ENCODE measurements at regions not wholly inside any gene's neighbourhood (a gene's known extent, or its start where the extent isn't known, plus 50 kb on each side); places are given as distances from the start of the nearest gene placed in this dataset.

DNA sequence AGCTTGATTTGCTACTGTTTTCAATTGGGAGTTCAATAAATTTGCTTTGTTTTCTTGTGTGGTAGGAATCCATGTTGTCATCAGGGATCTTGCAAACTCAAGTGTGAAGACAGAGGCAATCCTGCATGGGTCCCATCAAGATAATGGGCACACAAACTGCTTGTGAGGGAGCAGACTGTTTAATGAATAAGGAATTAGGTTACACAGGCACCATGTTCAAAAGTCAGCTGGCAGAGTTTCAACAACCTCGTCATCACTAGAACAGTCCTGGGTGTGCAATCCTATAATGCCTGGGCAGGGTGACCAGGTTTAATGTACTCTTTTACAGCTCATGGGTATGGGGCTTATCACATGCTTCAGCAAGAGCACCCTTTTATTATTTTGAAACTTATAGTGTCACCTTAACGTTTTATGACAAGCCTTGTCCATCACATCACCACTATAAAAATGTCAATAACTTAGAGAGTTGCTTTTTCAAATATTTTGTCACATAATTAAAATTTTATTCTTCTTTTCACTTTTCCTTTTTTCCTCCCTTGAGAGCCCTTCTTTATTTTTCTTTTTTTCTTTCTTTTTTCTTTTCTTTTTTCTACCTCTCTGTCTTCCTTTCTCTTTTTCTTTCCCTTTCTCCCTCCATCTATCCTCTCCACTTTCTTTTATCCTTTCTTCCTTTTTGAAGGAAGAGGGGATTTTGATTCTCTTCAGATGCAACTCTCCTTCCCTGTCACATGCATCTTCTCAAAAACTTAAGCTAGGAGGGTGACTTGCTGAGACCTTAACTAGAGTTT is 252.2 kb upstream of the ATP2B1 start:
- no peak overlapping the region for H3K4me3 ChIP-seq (ENCODE audit: low read depth in 1 of 3, low read length in 3 of 3)
- no peak for TF ChIP-seq CTCF (IDR thresholded peaks at IDR 0.05; ENCODE audit: low read depth, low read length, missing input control)
- no peak for TF ChIP-seq REST (IDR thresholded peaks at IDR 0.05)
- TF ChIP-seq FOXA2 (IDR thresholded peaks at IDR 0.05): no peak
- no peak for TF ChIP-seq TAF1 (conservative IDR thresholded peaks at IDR 0.05)
- no peak for TF ChIP-seq HNF4A (conservative IDR thresholded peaks at IDR 0.05)
- no peak for TF ChIP-seq RXRA (IDR thresholded peaks at IDR 0.05)
- TF ChIP-seq, protein P1, sequence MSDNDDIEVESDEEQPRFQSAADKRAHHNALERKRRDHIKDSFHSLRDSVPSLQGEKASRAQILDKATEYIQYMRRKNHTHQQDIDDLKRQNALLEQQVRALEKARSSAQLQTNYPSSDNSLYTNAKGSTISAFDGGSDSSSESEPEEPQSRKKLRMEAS (IDR thresholded peaks at IDR 0.05): no peak
- TF ChIP-seq RAD21 (IDR thresholded peaks at IDR 0.05): no peak
- TF ChIP-seq GABPA (IDR thresholded peaks at IDR 0.05 in 1 of 2, conservative IDR thresholded peaks at IDR 0.05 in 1 of 2): no peak
- TF ChIP-seq FOXA1 (IDR thresholded peaks at IDR 0.05): no peak
- TF ChIP-seq, protein P2, sequence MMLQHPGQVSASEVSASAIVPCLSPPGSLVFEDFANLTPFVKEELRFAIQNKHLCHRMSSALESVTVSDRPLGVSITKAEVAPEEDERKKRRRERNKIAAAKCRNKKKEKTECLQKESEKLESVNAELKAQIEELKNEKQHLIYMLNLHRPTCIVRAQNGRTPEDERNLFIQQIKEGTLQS (IDR thresholded peaks at IDR 0.05): no peak
- TF ChIP-seq ZBTB33 (IDR thresholded peaks at IDR 0.05): no peak
- no peak for TF ChIP-seq SP1 (IDR thresholded peaks at IDR 0.05)
- no peak for TF ChIP-seq YY1 (IDR thresholded peaks at IDR 0.05)
- no peak for TF ChIP-seq JUND (IDR thresholded peaks at IDR 0.05)
- TF ChIP-seq EGR1 (IDR thresholded peaks at IDR 0.05; ENCODE audit: low read depth in 2 of 2): no peak
- no peak for TF ChIP-seq HNF4G (IDR thresholded peaks at IDR 0.05)
- TF ChIP-seq NR2F2 (IDR thresholded peaks at IDR 0.05): no peak
- no peak overlapping the region for H3K9ac ChIP-seq (ENCODE audit: low read depth in 1 of 2, low read length in 2 of 2)
- H3K4me1 ChIP-seq (ENCODE audit: control insufficient read depth in 4 of 4, insufficient read depth in 4 of 4, low read length in 3 of 4): no peaks in the 10 kb centered on the region
- no peaks in the 10 kb centered on the region for H3K9me3 ChIP-seq (ENCODE audit: control insufficient read depth in 4 of 4, low read length in 3 of 4)
- DNase-seq (ENCODE audit: low spot score): no peak
- no peaks in the 10 kb centered on the region for H3K36me3 ChIP-seq (ENCODE audit: control insufficient read depth in 4 of 4, insufficient read depth in 3 of 4, low read depth in 1 of 4, low read length in 3 of 4)
- no peak overlapping the region for H3K27ac ChIP-seq (ENCODE audit: low read depth in 1 of 2, low read length in 2 of 2)
- WGBS: 47% methylated on average over 2 of the region's 2 CpGs
- no peaks in the 10 kb centered on the region for H3K27me3 ChIP-seq (ENCODE audit: control insufficient read depth in 4 of 4, insufficient read depth in 4 of 4, low read length in 3 of 4)
